Neural progenitor cell (in vitro differentiated cells): ENCODE measurements at regions not wholly inside any gene's neighbourhood (a gene's known extent, or its start where the extent isn't known, plus 50 kb on each side); places are given as distances from the start of the nearest gene placed in this dataset.

ENCODE experiments used
- EZH2 ChIP-seq: fragments of 200-600 bp; sonication (generic); IDR thresholded peaks from 2 replicates; pipeline ENCODE4 v1.6.1; 2017; ENCODE audit warnings: antibody characterized with exemption, mild to moderate bottlenecking, moderate library complexity
- EZH2phosphoT487 ChIP-seq: fragments of 200-600 bp; sonication (generic); IDR thresholded peaks from 2 replicates; pipeline ENCODE4 v1.6.1; 2017; ENCODE audit warnings: antibody characterized with exemption
- TF ChIP-seq, protein P1 (sequence below): fragments of 200-600 bp; sonication (generic); IDR thresholded peaks from 2 replicates; pipeline ENCODE4 v1.5.1; 2017; ENCODE audit warnings: antibody characterized with exemption, mild to moderate bottlenecking

- TF ChIP-seq, protein P1, sequence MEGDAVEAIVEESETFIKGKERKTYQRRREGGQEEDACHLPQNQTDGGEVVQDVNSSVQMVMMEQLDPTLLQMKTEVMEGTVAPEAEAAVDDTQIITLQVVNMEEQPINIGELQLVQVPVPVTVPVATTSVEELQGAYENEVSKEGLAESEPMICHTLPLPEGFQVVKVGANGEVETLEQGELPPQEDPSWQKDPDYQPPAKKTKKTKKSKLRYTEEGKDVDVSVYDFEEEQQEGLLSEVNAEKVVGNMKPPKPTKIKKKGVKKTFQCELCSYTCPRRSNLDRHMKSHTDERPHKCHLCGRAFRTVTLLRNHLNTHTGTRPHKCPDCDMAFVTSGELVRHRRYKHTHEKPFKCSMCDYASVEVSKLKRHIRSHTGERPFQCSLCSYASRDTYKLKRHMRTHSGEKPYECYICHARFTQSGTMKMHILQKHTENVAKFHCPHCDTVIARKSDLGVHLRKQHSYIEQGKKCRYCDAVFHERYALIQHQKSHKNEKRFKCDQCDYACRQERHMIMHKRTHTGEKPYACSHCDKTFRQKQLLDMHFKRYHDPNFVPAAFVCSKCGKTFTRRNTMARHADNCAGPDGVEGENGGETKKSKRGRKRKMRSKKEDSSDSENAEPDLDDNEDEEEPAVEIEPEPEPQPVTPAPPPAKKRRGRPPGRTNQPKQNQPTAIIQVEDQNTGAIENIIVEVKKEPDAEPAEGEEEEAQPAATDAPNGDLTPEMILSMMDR, result no peak
- TF ChIP-seq EZH2phosphoT487 (no peak), EZH2 (no peak)
Observed at GRCh38 chr3:176523114-176523513, 674.2 kb downstream of the TBL1XR1 start.
